ENCODE measurements at regions not wholly inside any gene's neighbourhood (a gene's known extent, or its start where the extent isn't known, plus 50 kb on each side); places are given as distances from the start of the nearest gene placed in this dataset.

DNA sequence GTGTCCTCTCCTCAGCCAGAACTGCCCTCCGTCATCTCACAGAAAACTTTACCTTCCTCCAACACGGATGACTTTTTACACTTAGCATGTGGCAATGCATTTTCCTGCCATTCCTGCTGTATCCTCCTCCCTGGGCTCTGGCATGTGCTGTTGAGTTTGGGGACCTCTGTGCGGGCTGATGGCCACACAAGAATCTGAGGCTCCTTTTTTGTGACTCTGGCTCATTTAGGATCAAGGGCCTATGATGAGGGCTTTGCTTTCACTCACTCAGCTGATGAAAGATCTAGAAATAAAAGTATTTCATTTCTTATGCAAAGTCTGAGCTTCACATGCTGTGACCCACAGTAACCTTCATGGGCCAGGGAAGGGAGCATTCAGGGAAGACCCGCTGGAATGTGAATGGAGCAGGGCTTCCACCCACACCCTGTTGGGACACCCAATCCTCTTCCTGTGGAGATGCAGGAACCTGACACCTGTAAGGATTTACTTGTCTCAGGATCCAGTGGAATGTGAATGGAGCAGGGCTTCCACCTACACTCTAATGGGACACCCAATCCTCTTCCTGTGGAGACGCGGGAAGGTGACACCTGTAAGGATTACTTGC lies 500.3 kb upstream of the MKI67 start:
- H3K27ac Mint-ChIP-seq: no peak overlapping the region
- DNase-seq (ENCODE audit: extremely low spot score, unreplicated experiment): no peak
- peaks cover 5% of the 10 kb centered on the region for H3K9me3 Mint-ChIP-seq
- H3K27me3 Mint-ChIP-seq: peaks cover 18% of the 10 kb centered on the region
- TF ChIP-seq, protein P1, sequence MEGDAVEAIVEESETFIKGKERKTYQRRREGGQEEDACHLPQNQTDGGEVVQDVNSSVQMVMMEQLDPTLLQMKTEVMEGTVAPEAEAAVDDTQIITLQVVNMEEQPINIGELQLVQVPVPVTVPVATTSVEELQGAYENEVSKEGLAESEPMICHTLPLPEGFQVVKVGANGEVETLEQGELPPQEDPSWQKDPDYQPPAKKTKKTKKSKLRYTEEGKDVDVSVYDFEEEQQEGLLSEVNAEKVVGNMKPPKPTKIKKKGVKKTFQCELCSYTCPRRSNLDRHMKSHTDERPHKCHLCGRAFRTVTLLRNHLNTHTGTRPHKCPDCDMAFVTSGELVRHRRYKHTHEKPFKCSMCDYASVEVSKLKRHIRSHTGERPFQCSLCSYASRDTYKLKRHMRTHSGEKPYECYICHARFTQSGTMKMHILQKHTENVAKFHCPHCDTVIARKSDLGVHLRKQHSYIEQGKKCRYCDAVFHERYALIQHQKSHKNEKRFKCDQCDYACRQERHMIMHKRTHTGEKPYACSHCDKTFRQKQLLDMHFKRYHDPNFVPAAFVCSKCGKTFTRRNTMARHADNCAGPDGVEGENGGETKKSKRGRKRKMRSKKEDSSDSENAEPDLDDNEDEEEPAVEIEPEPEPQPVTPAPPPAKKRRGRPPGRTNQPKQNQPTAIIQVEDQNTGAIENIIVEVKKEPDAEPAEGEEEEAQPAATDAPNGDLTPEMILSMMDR (conservative IDR thresholded peaks at IDR 0.05): no peak
- H3K4me1 Mint-ChIP-seq (ENCODE audit: unreplicated experiment): peaks cover 30% of the 10 kb centered on the region
- no peak overlapping the region for H3K4me3 Mint-ChIP-seq
- H3K36me3 Mint-ChIP-seq: no peaks in the 10 kb centered on the region

DNA sequence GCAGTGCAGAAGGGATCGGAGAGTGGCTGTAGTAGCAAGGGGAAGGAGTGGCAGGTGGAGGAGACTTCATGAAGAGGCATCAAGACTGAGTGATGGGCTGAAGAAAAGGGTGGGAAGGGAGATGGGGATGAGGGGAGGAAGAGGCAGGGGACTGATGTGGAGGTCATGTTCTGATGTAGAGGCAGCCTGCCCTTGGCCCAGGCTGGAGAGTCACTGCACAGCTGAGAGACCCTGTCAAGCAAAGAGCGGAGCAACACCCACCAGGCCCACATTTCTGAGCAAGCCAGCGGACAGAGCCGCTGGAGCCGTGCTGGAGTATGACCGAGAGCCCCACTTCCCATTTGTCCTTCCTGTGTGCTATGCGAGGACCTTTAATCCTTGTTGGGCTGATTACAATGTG lies 501.6 kb upstream of the MKI67 start:
- no peaks in the 10 kb centered on the region for H3K36me3 Mint-ChIP-seq
- H3K27me3 Mint-ChIP-seq: peaks cover 14% of the 10 kb centered on the region
- peaks cover 5% of the 10 kb centered on the region for H3K9me3 Mint-ChIP-seq
- H3K27ac Mint-ChIP-seq: no peak overlapping the region
- TF ChIP-seq, protein P1 (conservative IDR thresholded peaks at IDR 0.05): no peak
- H3K4me3 Mint-ChIP-seq: no peak overlapping the region
- DNase-seq (ENCODE audit: extremely low spot score, unreplicated experiment): no peak
- H3K4me1 Mint-ChIP-seq (ENCODE audit: unreplicated experiment): peaks cover 35% of the 10 kb centered on the region

DNA sequence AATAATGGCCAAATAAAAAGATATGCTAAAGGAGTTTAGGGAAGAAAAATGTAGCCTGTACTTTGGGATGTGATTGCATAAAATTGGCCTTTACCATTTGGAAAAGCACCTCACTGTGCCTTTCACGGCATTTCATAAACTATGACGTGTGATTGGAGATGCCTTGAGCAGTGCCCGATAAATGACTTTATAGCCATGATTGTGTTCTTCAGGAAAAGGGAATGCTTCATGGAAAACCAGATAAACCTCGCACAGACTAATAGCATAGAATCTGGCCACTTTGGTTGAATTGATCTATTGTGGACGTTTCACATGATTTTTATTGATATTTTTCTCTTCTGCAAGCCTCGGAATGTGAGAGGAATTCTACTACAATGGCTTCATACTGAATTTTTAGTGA lies 502.0 kb upstream of the MKI67 start:
- TF ChIP-seq, protein P1 (conservative IDR thresholded peaks at IDR 0.05): no peak
- DNase-seq (ENCODE audit: extremely low spot score, unreplicated experiment): no peak
- Mint-ChIP-seq H3K4me3 (no peak overlapping the region), H3K36me3 (no peaks in the 10 kb centered on the region), H3K9me3 (peaks cover 5% of the 10 kb centered on the region), H3K4me1 (ENCODE audit: unreplicated experiment) (peaks cover 35% of the 10 kb centered on the region), H3K27me3 (peaks cover 14% of the 10 kb centered on the region), H3K27ac (no peak overlapping the region)

DNA sequence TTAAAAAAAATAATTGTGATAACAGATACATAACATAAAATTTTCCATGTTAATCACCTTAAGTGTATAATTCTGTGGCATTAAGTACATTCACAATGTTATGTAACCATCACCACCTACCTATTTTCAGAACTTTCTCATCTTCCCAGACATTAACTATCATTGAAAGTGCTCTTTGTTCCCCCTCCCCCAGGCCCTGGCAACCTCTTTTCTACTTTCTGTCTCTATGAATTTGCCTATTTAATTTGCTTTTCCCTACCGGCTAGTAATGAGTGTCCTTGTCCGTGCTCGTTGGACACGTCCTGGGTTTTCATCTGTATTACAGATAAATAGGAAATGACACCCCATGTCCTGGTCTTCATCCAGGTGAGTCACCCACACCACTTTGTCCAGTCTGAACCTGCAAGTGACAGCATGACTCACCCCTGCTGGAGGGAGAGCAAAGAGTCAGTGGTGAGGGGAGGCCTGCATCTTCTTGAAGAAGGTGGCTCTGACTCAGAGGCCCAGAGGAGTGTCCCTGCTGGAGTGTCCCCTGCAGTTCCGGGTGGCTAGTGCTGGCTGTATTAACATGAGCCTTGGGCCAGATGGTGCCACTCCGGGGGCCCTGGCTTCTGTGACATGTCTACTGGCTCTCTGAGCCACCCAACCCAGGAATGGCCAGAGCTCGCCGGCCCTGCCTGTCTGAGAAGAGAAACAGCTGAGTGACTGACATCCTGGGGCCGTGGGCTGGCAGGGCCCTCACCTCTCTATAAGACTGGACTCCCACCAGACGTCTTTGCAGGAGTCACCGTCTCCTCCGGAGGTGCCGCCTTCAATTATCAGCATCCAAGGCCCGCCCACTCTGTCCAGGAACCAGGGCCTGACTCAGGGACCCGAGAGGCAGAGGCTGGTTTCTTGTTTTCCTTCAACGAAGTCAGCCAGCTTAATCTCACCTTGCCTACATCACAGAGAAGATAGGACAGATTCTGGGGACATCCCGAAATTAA lies 503.2 kb upstream of the MKI67 start:
- Mint-ChIP-seq H3K27ac (no peak overlapping the region), H3K4me1 (ENCODE audit: unreplicated experiment) (peaks cover 35% of the 10 kb centered on the region), H3K9me3 (peaks cover 5% of the 10 kb centered on the region), H3K27me3 (peaks cover 19% of the 10 kb centered on the region), H3K36me3 (no peaks in the 10 kb centered on the region), H3K4me3 (no peak overlapping the region)
- DNase-seq (ENCODE audit: extremely low spot score, unreplicated experiment): no peak
- TF ChIP-seq, protein P1 (conservative IDR thresholded peaks at IDR 0.05): no peak

DNA sequence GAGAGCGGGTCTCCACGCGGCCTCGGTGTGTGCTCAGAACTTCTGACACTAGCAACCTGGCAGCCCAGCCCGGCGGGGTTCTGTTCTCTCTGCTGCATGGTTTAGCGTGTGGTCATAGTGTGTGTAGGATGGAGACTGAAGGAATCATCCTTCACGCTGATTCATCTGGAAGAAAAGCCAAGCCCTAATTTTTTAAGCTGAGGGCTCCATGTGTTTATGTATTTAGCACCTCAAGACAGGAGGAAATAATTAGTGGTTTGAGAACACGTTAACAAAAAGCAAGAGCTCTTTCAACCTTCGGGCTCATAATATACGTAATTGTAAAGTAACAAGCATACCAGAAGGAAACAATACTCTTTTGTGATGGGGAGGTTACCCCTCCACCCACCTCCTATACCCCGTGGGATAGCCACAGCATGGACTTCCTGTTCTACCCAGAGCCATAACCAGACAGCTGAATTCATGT lies 504.6 kb upstream of the MKI67 start:
- Mint-ChIP-seq H3K27me3 (peaks cover 21% of the 10 kb centered on the region), H3K4me3 (no peak overlapping the region), H3K9me3 (peaks cover 5% of the 10 kb centered on the region), H3K4me1 (ENCODE audit: unreplicated experiment) (peaks cover 36% of the 10 kb centered on the region), H3K27ac (peak overlapping the region; percentile 42), H3K36me3 (no peaks in the 10 kb centered on the region)
- no peak for DNase-seq (ENCODE audit: extremely low spot score, unreplicated experiment)
- TF ChIP-seq, protein P1 (conservative IDR thresholded peaks at IDR 0.05): no peak

Measured in type B pancreatic cell (in vitro differentiated cells).